GM12873 (cell line): ENCODE measurements at regions not wholly inside any gene's neighbourhood (a gene's known extent, or its start where the extent isn't known, plus 50 kb on each side); places are given as distances from the start of the nearest gene placed in this dataset.
A peak's percentile ranks its signal among the peaks of the same experiment; 100 is the strongest.

ENCODE experiments used
- CTCF ChIP-seq: IDR thresholded peaks from 2 replicates; pipeline ENCODE4 v1.5.1; 2012; ENCODE audit warnings: low read depth, mild to moderate bottlenecking, moderate library complexity, low read length, control low read depth; ENCODE audit not compliant: insufficient read depth; ENCODE audit errors: missing control alignments

GRCh38 chr2:117436697-117437096, 377.8 kb upstream of the DDX18 start:
- TF ChIP-seq CTCF, result no peak

GRCh38 chr2:117470311-117471095, 344.0 kb upstream of the DDX18 start:
- TF ChIP-seq CTCF, result peak; percentile 75

GRCh38 chr2:117481608-117482007, 332.9 kb upstream of the DDX18 start:
- TF ChIP-seq CTCF, result no peak

GRCh38 chr2:117485588-117485987, 328.9 kb upstream of the DDX18 start:
- TF ChIP-seq CTCF, result no peak

- no peak for TF ChIP-seq CTCF
Observed at GRCh38 chr2:117486081-117486480, 328.4 kb upstream of the DDX18 start.

- TF ChIP-seq CTCF, result no peak
Observed at GRCh38 chr2:117492209-117492851, 322.2 kb upstream of the DDX18 start.

GRCh38 chr2:117500721-117501120, 313.8 kb upstream of the DDX18 start:
- no peak for TF ChIP-seq CTCF
